Liver (tissue), 8 donors: ENCODE measurements at regions not wholly inside any gene's neighbourhood (a gene's known extent, or its start where the extent isn't known, plus 50 kb on each side); places are given as distances from the start of the nearest gene placed in this dataset.

Source experiments
- DNase-seq: peaks from one replicate; pipeline ENCODE4 v3.0.0-alpha.2; 2017; ENCODE audit warnings: low spot score
- H3K27ac ChIP-seq, 2 donors: one replicate each; pipeline ENCODE4 v1.7.0; 2013; ENCODE audit warnings: inconsistent platforms in 2 of 2, low read length in 2 of 2, control low read depth in 1 of 2, low read depth in 1 of 2, mild to moderate bottlenecking in 1 of 2
- H3K27me3 ChIP-seq, 4 donors: one replicate each; pipeline versions ENCODE4 v1.6.1 to v1.7.0; 2013; ENCODE audit warnings: low read length in 3 of 4, inconsistent platforms in 1 of 4, mild to moderate bottlenecking in 1 of 4, moderate library complexity in 1 of 4; ENCODE audit not compliant: control insufficient read depth in 4 of 4, insufficient read depth in 4 of 4
- H3K36me3 ChIP-seq, 4 donors: one replicate each; pipeline versions ENCODE4 v1.6.1 to v1.7.0; 2013; ENCODE audit warnings: low read length in 3 of 4, mild to moderate bottlenecking in 3 of 4, low read depth in 1 of 4, moderate library complexity in 1 of 4; ENCODE audit not compliant: control insufficient read depth in 4 of 4, insufficient read depth in 3 of 4
- H3K4me1 ChIP-seq, 4 donors: one replicate each; pipeline versions ENCODE4 v1.6.1 to v1.7.0; 2013; ENCODE audit warnings: low read length in 3 of 4, mild to moderate bottlenecking in 3 of 4, moderate library complexity in 1 of 4; ENCODE audit not compliant: control insufficient read depth in 4 of 4, insufficient read depth in 4 of 4
- H3K4me3 ChIP-seq, 3 donors: one replicate each; pipeline versions ENCODE4 v1.6.1 to v1.7.0; 2013; ENCODE audit warnings: low read length in 3 of 3, control low read depth in 1 of 3, low read depth in 1 of 3, mild to moderate bottlenecking in 1 of 3
- H3K9ac ChIP-seq, 2 donors: one replicate each; pipeline ENCODE4 v1.7.0; 2013; ENCODE audit warnings: low read length in 2 of 2, mild to moderate bottlenecking in 2 of 2, moderate library complexity in 2 of 2, control low read depth in 1 of 2, low read depth in 1 of 2
- H3K9me3 ChIP-seq, 4 donors: one replicate each; pipeline versions ENCODE4 v1.6.1 to v1.7.0; 2013; ENCODE audit warnings: low read length in 3 of 4; ENCODE audit not compliant: control insufficient read depth in 4 of 4
- EGR1 ChIP-seq, 2 donors: IDR thresholded peaks; 2 replicates each; pipeline ENCODE4 v1.6.1; 2016 to 2018; ENCODE audit warnings: antibody characterized with exemption in 2 of 2, low read depth in 2 of 2
- FOXA1 ChIP-seq: IDR thresholded peaks from 2 replicates; pipeline ENCODE4 v1.6.1; 2016; ENCODE audit warnings: antibody characterized with exemption
- FOXA2 ChIP-seq: IDR thresholded peaks from 2 replicates; pipeline ENCODE4 v1.6.1; 2016; ENCODE audit warnings: antibody characterized with exemption
- GABPA ChIP-seq, 2 donors: IDR thresholded peaks in 1 of 2; conservative IDR thresholded peaks in 1 of 2; 2 replicates each; pipeline ENCODE4 v1.6.1; 2016; ENCODE audit warnings: antibody characterized with exemption in 2 of 2, mild to moderate bottlenecking in 1 of 2, moderate library complexity in 1 of 2
- HNF4A ChIP-seq, 2 donors: conservative IDR thresholded peaks; 2 replicates each; pipeline ENCODE4 v1.6.1; 2016; ENCODE audit warnings: antibody characterized with exemption in 2 of 2, mild to moderate bottlenecking in 2 of 2
- HNF4G ChIP-seq: IDR thresholded peaks from 2 replicates; pipeline ENCODE4 v1.6.1; 2016; ENCODE audit warnings: antibody characterized with exemption
- JUND ChIP-seq, 2 donors: IDR thresholded peaks; 2 replicates each; pipeline ENCODE4 v1.6.1; 2016; ENCODE audit warnings: antibody characterized with exemption in 2 of 2
- NR2F2 ChIP-seq: IDR thresholded peaks from 2 replicates; pipeline ENCODE4 v1.6.1; 2016; ENCODE audit warnings: antibody characterized with exemption
- RAD21 ChIP-seq, 2 donors: IDR thresholded peaks; 2 replicates each; pipeline ENCODE4 v1.6.1; 2016; ENCODE audit warnings: antibody characterized with exemption in 2 of 2, mild to moderate bottlenecking in 2 of 2
- RXRA ChIP-seq, 2 donors: IDR thresholded peaks; 2 replicates each; pipeline ENCODE4 v1.6.1; 2017 to 2018; ENCODE audit warnings: antibody characterized with exemption in 2 of 2, mild to moderate bottlenecking in 1 of 2
- SP1 ChIP-seq: IDR thresholded peaks from 2 replicates; pipeline ENCODE4 v1.6.1; 2018; ENCODE audit warnings: antibody characterized with exemption, mild to moderate bottlenecking
- TAF1 ChIP-seq: conservative IDR thresholded peaks from 2 replicates; pipeline ENCODE4 v1.6.1; 2016; ENCODE audit warnings: antibody characterized with exemption, mild to moderate bottlenecking
- YY1 ChIP-seq: IDR thresholded peaks from 2 replicates; pipeline ENCODE4 v1.6.1; 2016; ENCODE audit warnings: antibody characterized with exemption, mild to moderate bottlenecking
- WGBS: extraction: QIAGEN DNeasy Blood & Tissue Kit; methylation state at CpG from one replicate; pipeline ENCODE4 v1.1.7; 2013; 5-methylcytosine and 5-hydroxymethylcytosine counted together
- TF ChIP-seq, protein P1 (sequence below): IDR thresholded peaks from 2 replicates; pipeline ENCODE4 v1.6.1; 2016; ENCODE audit warnings: antibody characterized with exemption, mild to moderate bottlenecking
- TF ChIP-seq, protein P2 (sequence below): IDR thresholded peaks from 2 replicates; pipeline ENCODE4 v1.6.1; 2016; ENCODE audit warnings: antibody characterized with exemption
- TF ChIP-seq, protein P3 (sequence below): fragments of 150-350 bp; IDR thresholded peaks from 2 replicates; pipeline ENCODE4 v1.5.1; 2017; ENCODE audit warnings: improper control_type of control experiment, low read depth, low read length; ENCODE audit not compliant: missing input control
- TF ChIP-seq, protein P4 (sequence below): IDR thresholded peaks from 2 replicates; pipeline ENCODE4 v1.6.1; 2016; ENCODE audit warnings: antibody characterized with exemption
- donor health status: healthy.
- donor health status: healthy.
- donor health status: healthy.
- donor health status: healthy.
- donor health status: healthy.

DNA sequence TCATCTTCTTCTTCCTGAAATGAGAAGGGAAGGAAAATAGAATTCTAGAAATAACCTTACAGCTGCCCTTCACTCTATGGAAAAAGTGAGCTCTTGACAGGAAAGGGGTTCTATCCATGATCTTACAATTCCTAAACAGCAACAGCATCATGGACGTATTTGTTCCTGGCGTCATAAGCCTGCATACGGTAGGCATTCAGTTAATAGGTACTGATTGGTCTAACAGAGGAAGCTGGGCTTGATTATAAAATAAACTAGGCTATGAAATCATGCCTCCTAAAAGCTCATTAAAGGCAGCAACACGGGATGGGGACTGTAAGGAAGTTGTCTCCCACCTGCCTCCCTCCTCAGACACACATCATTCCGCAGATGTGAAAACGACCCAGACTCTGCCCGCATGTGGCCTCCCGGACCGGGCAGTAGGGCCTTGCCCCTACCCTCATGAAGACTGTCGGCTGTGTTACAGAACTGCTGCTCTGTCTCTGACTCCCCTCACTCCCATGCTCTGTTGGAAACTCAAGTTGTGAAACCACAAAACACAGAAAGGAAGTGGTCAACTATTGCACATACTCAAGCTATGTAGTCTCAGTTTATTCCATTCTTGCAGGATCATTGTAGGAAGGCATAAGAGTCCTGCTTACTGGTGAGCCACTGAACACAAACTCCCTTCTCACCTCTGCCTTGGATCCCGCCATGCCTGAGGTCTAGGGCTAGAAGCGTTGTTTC is 129.8 kb downstream of the DLEU7 start:
- TF ChIP-seq RAD21 (IDR thresholded peaks at IDR 0.05) (peak in 1 of 2 donors; percentile 10), JUND (IDR thresholded peaks at IDR 0.05) (no peak)
- no peak overlapping the region for H3K4me3 ChIP-seq
- 79% methylated on average over 12 of the region's 12 CpGs for WGBS
- H3K36me3 ChIP-seq = no peaks in the 10 kb centered on the region
- no peak for DNase-seq
- no peak overlapping the region for H3K9ac ChIP-seq
- H3K4me1 ChIP-seq = no peaks in the 10 kb centered on the region
- H3K27ac ChIP-seq = peak overlapping the region in 1 of 2 donors; percentile 16
- H3K27me3 ChIP-seq = no peaks in the 10 kb centered on the region
- no peaks in the 10 kb centered on the region for H3K9me3 ChIP-seq

DNA sequence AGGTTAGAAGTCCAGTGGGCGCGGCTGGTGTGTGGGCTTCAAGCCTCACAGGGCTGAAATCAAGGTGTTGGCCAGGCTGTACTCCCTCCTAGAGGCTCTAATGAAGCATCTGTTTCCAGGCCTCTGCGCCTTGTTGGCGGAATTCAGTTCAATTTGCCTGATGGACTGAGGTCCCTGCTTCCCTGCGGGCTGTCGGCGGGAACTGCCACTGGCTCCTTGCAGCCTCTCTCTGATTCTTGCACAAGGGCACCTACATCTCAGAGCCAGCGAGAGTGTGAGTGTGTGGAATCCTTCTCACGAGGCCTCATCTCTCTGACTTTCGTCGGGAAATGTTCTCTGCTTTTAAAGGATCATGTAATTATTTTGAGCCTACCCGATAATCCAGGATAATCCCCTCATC is 128.6 kb downstream of the DLEU7 start:
- H3K4me3 ChIP-seq = no peak overlapping the region
- H3K27ac ChIP-seq = no peak overlapping the region
- H3K36me3 ChIP-seq = no peaks in the 10 kb centered on the region
- 94% methylated on average over 12 of the region's 12 CpGs for WGBS
- no peaks in the 10 kb centered on the region for H3K4me1 ChIP-seq
- no peaks in the 10 kb centered on the region for H3K27me3 ChIP-seq
- DNase-seq = no peak
- H3K9me3 ChIP-seq = no peaks in the 10 kb centered on the region
- H3K9ac ChIP-seq = no peak overlapping the region
- TF ChIP-seq SP1 (no peak), GABPA (IDR thresholded peaks at IDR 0.05 in 1 of 2, conservative IDR thresholded peaks at IDR 0.05 in 1 of 2) (no peak), EGR1 (IDR thresholded peaks at IDR 0.05; ENCODE audit: low read depth in 2 of 2) (no peak), HNF4A (conservative IDR thresholded peaks at IDR 0.05) (no peak), HNF4G (no peak), YY1 (no peak), FOXA1 (no peak), NR2F2 (no peak), TAF1 (no peak), FOXA2 (no peak), RAD21 (IDR thresholded peaks at IDR 0.05) (no peak), RXRA (IDR thresholded peaks at IDR 0.05) (no peak)
- TF ChIP-seq, protein P1, sequence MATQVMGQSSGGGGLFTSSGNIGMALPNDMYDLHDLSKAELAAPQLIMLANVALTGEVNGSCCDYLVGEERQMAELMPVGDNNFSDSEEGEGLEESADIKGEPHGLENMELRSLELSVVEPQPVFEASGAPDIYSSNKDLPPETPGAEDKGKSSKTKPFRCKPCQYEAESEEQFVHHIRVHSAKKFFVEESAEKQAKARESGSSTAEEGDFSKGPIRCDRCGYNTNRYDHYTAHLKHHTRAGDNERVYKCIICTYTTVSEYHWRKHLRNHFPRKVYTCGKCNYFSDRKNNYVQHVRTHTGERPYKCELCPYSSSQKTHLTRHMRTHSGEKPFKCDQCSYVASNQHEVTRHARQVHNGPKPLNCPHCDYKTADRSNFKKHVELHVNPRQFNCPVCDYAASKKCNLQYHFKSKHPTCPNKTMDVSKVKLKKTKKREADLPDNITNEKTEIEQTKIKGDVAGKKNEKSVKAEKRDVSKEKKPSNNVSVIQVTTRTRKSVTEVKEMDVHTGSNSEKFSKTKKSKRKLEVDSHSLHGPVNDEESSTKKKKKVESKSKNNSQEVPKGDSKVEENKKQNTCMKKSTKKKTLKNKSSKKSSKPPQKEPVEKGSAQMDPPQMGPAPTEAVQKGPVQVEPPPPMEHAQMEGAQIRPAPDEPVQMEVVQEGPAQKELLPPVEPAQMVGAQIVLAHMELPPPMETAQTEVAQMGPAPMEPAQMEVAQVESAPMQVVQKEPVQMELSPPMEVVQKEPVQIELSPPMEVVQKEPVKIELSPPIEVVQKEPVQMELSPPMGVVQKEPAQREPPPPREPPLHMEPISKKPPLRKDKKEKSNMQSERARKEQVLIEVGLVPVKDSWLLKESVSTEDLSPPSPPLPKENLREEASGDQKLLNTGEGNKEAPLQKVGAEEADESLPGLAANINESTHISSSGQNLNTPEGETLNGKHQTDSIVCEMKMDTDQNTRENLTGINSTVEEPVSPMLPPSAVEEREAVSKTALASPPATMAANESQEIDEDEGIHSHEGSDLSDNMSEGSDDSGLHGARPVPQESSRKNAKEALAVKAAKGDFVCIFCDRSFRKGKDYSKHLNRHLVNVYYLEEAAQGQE = no peak
- TF ChIP-seq, protein P2, sequence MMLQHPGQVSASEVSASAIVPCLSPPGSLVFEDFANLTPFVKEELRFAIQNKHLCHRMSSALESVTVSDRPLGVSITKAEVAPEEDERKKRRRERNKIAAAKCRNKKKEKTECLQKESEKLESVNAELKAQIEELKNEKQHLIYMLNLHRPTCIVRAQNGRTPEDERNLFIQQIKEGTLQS = no peak
- TF ChIP-seq, protein P3, sequence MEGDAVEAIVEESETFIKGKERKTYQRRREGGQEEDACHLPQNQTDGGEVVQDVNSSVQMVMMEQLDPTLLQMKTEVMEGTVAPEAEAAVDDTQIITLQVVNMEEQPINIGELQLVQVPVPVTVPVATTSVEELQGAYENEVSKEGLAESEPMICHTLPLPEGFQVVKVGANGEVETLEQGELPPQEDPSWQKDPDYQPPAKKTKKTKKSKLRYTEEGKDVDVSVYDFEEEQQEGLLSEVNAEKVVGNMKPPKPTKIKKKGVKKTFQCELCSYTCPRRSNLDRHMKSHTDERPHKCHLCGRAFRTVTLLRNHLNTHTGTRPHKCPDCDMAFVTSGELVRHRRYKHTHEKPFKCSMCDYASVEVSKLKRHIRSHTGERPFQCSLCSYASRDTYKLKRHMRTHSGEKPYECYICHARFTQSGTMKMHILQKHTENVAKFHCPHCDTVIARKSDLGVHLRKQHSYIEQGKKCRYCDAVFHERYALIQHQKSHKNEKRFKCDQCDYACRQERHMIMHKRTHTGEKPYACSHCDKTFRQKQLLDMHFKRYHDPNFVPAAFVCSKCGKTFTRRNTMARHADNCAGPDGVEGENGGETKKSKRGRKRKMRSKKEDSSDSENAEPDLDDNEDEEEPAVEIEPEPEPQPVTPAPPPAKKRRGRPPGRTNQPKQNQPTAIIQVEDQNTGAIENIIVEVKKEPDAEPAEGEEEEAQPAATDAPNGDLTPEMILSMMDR = no peak
- TF ChIP-seq, protein P4, sequence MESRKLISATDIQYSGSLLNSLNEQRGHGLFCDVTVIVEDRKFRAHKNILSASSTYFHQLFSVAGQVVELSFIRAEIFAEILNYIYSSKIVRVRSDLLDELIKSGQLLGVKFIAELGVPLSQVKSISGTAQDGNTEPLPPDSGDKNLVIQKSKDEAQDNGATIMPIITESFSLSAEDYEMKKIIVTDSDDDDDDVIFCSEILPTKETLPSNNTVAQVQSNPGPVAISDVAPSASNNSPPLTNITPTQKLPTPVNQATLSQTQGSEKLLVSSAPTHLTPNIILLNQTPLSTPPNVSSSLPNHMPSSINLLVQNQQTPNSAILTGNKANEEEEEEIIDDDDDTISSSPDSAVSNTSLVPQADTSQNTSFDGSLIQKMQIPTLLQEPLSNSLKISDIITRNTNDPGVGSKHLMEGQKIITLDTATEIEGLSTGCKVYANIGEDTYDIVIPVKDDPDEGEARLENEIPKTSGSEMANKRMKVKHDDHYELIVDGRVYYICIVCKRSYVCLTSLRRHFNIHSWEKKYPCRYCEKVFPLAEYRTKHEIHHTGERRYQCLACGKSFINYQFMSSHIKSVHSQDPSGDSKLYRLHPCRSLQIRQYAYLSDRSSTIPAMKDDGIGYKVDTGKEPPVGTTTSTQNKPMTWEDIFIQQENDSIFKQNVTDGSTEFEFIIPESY = no peak
